DND-41 (cell line): ENCODE measurements at regions not wholly inside any gene's neighbourhood (a gene's known extent, or its start where the extent isn't known, plus 50 kb on each side); places are given as distances from the start of the nearest gene placed in this dataset.
"Not testable (repeated sequence)": the region's sequence is repeated elsewhere in the genome, so short reads cannot be mapped to it uniquely, and the experiment has no call there.

Experiments used
- CTCF ChIP-seq: IDR thresholded peaks from 2 replicates; pipeline ENCODE4 v1.5.1; 2012; ENCODE audit warnings: borderline replicate concordance, low read length, moderate library complexity, mild to moderate bottlenecking; ENCODE audit not compliant: poor library complexity, severe bottlenecking; ENCODE audit errors: extremely low read depth
- EZH2 ChIP-seq: IDR thresholded peaks from 3 replicates; pipeline ENCODE4 v1.6.1; 2012; ENCODE audit warnings: borderline replicate concordance, low read depth, mild to moderate bottlenecking, moderate library complexity, low read length, inconsistent platforms; ENCODE audit not compliant: severe bottlenecking

DNA sequence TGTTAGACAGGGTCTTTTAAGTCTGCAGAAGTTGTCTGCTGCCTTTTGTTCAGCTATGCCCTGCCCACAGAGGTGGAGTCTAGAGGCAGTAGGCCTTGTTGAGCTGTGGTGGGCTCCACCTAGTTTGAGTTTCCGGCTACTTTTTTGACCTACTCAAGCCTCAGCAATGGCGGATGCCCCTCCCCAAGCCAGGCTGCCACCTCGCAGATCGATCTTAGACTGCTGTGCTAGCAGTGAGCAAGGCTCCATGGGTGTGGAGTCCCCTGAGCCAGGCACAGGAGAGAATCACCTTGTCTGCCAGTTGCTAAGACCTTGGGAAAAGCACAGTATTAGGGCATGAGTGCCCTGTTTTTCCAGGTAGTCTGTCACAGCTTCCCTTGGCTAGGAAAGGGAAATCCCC lies 664.6 kb upstream of the DPPA4 start:
- TF ChIP-seq CTCF, EZH2: not testable (repeated sequence)
